ENCODE measurements at regions not wholly inside any gene's neighbourhood (a gene's known extent, or its start where the extent isn't known, plus 50 kb on each side); places are given as distances from the start of the nearest gene placed in this dataset.

DNA sequence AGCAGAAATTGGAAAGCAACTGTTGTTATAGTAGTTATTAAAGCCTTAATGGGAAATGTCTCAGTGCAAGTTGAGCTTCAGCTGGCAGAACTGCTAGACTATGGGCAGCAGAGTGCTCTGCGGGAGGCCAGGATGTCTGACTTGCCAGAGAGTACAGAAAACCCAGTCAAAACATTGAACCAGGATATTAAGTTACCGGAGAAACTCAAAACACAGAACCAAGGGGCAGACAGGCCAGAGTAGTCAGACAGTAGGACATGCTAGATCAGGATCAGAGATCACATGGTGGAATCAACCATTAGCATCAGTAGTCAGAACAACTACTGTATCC lies 72.9 kb upstream of the TNIP3 start:
- Histone ChIP-seq H3K4me3 (replicated peaks; ENCODE audit: low read depth, low read length) (no peak overlapping the region), H3K27me3 (replicated peaks; ENCODE audit: control insufficient read depth, insufficient read depth, low read length) (no peaks in the 10 kb centered on the region), H3K36me3 (ENCODE audit: control insufficient read depth, insufficient read depth, low read length) (no peaks in the 10 kb centered on the region)
- TF ChIP-seq, protein P1, sequence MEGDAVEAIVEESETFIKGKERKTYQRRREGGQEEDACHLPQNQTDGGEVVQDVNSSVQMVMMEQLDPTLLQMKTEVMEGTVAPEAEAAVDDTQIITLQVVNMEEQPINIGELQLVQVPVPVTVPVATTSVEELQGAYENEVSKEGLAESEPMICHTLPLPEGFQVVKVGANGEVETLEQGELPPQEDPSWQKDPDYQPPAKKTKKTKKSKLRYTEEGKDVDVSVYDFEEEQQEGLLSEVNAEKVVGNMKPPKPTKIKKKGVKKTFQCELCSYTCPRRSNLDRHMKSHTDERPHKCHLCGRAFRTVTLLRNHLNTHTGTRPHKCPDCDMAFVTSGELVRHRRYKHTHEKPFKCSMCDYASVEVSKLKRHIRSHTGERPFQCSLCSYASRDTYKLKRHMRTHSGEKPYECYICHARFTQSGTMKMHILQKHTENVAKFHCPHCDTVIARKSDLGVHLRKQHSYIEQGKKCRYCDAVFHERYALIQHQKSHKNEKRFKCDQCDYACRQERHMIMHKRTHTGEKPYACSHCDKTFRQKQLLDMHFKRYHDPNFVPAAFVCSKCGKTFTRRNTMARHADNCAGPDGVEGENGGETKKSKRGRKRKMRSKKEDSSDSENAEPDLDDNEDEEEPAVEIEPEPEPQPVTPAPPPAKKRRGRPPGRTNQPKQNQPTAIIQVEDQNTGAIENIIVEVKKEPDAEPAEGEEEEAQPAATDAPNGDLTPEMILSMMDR (IDR thresholded peaks at IDR 0.05; ENCODE audit: insufficient read depth, low read length, poor library complexity, severe bottlenecking): no peak
- DNase-seq (ENCODE audit: extremely low read depth, insufficient read length): no peak

DNA sequence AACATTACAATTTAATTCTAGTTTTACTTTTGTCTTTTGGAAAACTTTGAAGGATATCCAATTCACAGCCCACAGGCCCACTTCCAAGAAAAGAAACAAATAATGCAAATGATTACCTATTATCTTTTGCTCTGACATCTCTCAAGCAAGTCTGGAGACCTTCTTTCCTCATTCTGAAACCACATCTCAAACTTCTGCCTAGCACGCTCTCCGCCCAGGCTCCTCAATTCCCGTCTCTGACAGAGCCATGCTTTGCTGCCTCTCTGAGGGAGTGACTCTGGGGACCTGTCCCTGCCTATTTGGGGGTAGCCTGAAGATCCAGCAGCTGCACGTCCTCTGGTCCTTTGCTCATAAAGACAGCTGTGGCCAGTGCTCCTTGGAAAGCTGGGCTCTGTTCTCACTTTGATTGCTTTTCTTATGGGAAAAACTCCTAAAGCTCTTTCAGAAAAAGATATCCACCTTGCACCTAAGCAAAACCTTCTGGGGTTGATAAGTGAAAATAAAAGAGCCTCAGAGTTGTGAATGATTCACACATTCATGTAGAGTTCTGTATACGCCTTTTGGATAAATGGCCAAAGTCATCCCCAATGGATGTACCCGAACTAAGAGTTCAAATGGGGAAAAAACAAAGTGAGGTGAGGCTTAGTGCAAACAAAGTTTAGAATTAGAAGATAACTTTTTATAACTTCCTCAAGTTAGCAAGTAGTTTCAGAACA lies 72.4 kb upstream of the TNIP3 start:
- H3K27me3 ChIP-seq (replicated peaks; ENCODE audit: control insufficient read depth, insufficient read depth, low read length): no peaks in the 10 kb centered on the region
- TF ChIP-seq, protein P1 (IDR thresholded peaks at IDR 0.05; ENCODE audit: insufficient read depth, low read length, poor library complexity, severe bottlenecking): no peak
- H3K36me3 ChIP-seq (ENCODE audit: control insufficient read depth, insufficient read depth, low read length): no peaks in the 10 kb centered on the region
- no peak overlapping the region for H3K4me3 ChIP-seq (replicated peaks; ENCODE audit: low read depth, low read length)
- DNase-seq (ENCODE audit: extremely low read depth, insufficient read length): no peak

DNA sequence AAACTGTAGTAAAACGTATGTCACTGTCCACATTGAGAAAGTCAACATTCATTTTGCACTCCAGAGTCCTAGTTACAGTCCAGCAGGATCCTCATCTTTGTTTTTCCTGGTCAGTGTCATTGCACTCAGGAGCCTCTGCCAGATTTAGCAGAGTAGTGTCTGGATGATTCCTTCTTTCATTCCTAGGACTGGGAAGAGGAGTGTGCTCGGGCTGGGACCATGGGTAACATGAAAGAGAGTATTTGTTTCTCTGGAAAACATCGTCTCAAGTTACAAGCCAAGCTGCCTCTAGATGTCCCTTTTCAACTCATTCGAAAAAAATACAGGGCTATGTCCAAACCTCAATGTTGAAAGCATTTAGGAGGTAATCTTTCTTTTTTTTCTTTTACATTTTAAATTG lies 69.9 kb upstream of the TNIP3 start:
- no peak for DNase-seq (ENCODE audit: extremely low read depth, insufficient read length)
- H3K36me3 ChIP-seq (ENCODE audit: control insufficient read depth, insufficient read depth, low read length): no peaks in the 10 kb centered on the region
- TF ChIP-seq, protein P1 (IDR thresholded peaks at IDR 0.05; ENCODE audit: insufficient read depth, low read length, poor library complexity, severe bottlenecking): no peak
- no peak overlapping the region for H3K4me3 ChIP-seq (replicated peaks; ENCODE audit: low read depth, low read length)
- no peaks in the 10 kb centered on the region for H3K27me3 ChIP-seq (replicated peaks; ENCODE audit: control insufficient read depth, insufficient read depth, low read length)

DNA sequence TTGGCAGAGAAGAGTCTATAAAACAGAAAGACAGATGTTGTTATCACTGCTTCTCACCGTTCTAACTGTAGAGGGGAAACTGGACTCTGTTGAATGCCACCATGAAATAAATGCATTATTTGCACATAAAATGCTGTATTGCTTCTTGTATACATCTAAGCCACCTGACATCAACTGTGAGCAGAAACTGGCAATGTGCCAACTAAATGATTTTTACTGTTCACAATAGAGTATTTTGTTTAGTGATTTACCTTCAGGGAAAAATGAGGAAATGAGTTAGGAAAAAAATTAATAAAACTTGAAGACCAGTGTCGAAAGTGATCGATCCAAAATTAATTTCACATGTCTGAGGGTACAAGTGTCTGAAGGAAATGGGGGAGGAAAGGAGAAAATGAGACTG lies 65.9 kb upstream of the TNIP3 start:
- no peaks in the 10 kb centered on the region for H3K36me3 ChIP-seq (ENCODE audit: control insufficient read depth, insufficient read depth, low read length)
- TF ChIP-seq, protein P1 (IDR thresholded peaks at IDR 0.05; ENCODE audit: insufficient read depth, low read length, poor library complexity, severe bottlenecking): no peak
- H3K27me3 ChIP-seq (replicated peaks; ENCODE audit: control insufficient read depth, insufficient read depth, low read length): no peaks in the 10 kb centered on the region
- DNase-seq (ENCODE audit: extremely low read depth, insufficient read length): no peak
- no peak overlapping the region for H3K4me3 ChIP-seq (replicated peaks; ENCODE audit: low read depth, low read length)

DNA sequence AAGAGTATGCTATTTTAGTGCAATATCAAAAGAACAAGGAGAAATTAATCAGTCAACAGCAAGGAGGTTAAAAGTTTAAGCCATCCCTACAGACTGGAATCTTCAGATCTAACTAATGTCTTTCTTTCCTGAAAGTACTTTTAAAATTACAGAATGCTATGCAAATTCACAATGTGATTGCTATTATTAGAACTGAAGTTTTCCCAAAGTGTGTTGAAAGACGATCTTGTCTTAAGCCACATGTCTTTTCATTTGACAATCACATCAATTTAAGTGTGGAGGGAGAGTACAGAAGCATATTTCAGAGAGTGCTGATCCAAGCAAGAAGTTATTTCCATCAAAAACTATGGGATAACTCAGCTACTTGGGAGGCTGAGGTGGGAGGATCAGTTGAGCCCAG lies 64.7 kb upstream of the TNIP3 start:
- H3K4me3 ChIP-seq (replicated peaks; ENCODE audit: low read depth, low read length): no peak overlapping the region
- no peaks in the 10 kb centered on the region for H3K27me3 ChIP-seq (replicated peaks; ENCODE audit: control insufficient read depth, insufficient read depth, low read length)
- no peak for DNase-seq (ENCODE audit: extremely low read depth, insufficient read length)
- TF ChIP-seq, protein P1 (IDR thresholded peaks at IDR 0.05; ENCODE audit: insufficient read depth, low read length, poor library complexity, severe bottlenecking): no peak
- no peaks in the 10 kb centered on the region for H3K36me3 ChIP-seq (ENCODE audit: control insufficient read depth, insufficient read depth, low read length)

DNA sequence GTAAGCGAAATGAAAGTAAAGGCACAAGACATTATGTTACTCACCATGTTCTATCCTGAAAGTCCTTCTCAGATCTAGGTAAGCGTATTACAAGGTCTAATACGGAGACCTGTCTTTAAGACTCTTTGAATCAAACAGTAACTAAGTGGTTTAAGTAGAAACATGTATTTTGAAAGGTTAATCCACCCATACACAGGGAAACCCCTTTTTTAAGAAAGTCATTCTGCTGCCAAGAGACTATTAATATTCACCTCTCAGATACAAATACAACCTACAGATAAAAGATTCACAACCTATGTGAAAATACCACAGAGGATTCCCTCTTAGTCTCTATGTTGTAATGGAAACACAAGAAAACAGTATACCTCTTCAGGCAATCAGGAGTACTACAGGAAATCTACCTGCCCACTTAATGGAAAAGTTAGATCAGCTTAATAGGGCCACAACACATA lies 63.2 kb upstream of the TNIP3 start:
- peak overlapping the region; percentile 2; the same call in 1 of the 2 replicates for H3K4me3 ChIP-seq (replicated peaks; ENCODE audit: low read depth, low read length)
- TF ChIP-seq, protein P1 (IDR thresholded peaks at IDR 0.05; ENCODE audit: insufficient read depth, low read length, poor library complexity, severe bottlenecking): no peak
- peak; percentile 25 for DNase-seq (ENCODE audit: extremely low read depth, insufficient read length)
- H3K27me3 ChIP-seq (replicated peaks; ENCODE audit: control insufficient read depth, insufficient read depth, low read length): no peaks in the 10 kb centered on the region
- no peaks in the 10 kb centered on the region for H3K36me3 ChIP-seq (ENCODE audit: control insufficient read depth, insufficient read depth, low read length)
